Ishikawa (cell line): ENCODE measurements at regions not wholly inside any gene's neighbourhood (a gene's known extent, or its start where the extent isn't known, plus 50 kb on each side); places are given as distances from the start of the nearest gene placed in this dataset.

Experiments used
- CREB1 ChIP-seq: IDR thresholded peaks from 2 replicates; pipeline ENCODE4 v1.6.1; 2012; ENCODE audit warnings: low read depth
- EGR1 ChIP-seq: IDR thresholded peaks from 2 replicates; pipeline ENCODE4 v1.6.1; 2012
- FOXM1 ChIP-seq: IDR thresholded peaks from 2 replicates; pipeline ENCODE4 v1.6.1; 2012; ENCODE audit warnings: low read depth, borderline replicate concordance
- RAD21 ChIP-seq: IDR thresholded peaks from 2 replicates; pipeline ENCODE4 v1.6.1; 2012; ENCODE audit warnings: low read depth
- TAF1 ChIP-seq: IDR thresholded peaks from 2 replicates; pipeline ENCODE4 v1.6.1; 2012; ENCODE audit warnings: low read depth, mild to moderate bottlenecking
- YY1 ChIP-seq: IDR thresholded peaks from 2 replicates; pipeline ENCODE4 v1.6.1; 2012; ENCODE audit warnings: low read depth
- TF ChIP-seq, protein P1 (sequence below): IDR thresholded peaks from 2 replicates; pipeline ENCODE4 v1.6.1; 2012
- TF ChIP-seq, protein P2 (sequence below): IDR thresholded peaks from 2 replicates; pipeline ENCODE4 v1.6.1; 2012; ENCODE audit warnings: low read depth, mild to moderate bottlenecking
- TF ChIP-seq, protein P3 (sequence below): IDR thresholded peaks from 2 replicates; pipeline ENCODE4 v1.6.1; 2012

DNA sequence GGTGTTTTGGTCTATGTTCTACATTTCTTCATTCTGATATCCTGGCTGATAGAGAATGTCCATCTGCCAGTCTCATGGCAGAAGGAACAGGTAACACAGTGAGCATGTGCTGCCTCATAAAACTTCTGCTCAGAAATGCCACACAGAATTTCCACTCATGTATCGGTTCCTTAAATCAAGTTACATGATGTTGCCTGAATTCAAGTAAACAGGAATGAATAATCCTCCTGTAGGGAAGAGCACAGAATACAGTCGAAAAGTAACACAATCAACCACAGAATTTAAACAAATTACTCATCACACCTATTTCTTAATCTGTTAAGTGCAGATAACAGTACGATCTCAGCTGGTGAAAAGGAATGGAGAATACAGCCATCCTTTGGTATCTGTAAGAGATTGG, 74.7 kb downstream of the FAM217A start:
- TF ChIP-seq RAD21 (no peak), FOXM1 (no peak), CREB1 (no peak), YY1 (no peak), TAF1 (no peak), EGR1 (no peak)
- TF ChIP-seq, protein P1, sequence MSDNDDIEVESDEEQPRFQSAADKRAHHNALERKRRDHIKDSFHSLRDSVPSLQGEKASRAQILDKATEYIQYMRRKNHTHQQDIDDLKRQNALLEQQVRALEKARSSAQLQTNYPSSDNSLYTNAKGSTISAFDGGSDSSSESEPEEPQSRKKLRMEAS, result no peak
- TF ChIP-seq, protein P2, sequence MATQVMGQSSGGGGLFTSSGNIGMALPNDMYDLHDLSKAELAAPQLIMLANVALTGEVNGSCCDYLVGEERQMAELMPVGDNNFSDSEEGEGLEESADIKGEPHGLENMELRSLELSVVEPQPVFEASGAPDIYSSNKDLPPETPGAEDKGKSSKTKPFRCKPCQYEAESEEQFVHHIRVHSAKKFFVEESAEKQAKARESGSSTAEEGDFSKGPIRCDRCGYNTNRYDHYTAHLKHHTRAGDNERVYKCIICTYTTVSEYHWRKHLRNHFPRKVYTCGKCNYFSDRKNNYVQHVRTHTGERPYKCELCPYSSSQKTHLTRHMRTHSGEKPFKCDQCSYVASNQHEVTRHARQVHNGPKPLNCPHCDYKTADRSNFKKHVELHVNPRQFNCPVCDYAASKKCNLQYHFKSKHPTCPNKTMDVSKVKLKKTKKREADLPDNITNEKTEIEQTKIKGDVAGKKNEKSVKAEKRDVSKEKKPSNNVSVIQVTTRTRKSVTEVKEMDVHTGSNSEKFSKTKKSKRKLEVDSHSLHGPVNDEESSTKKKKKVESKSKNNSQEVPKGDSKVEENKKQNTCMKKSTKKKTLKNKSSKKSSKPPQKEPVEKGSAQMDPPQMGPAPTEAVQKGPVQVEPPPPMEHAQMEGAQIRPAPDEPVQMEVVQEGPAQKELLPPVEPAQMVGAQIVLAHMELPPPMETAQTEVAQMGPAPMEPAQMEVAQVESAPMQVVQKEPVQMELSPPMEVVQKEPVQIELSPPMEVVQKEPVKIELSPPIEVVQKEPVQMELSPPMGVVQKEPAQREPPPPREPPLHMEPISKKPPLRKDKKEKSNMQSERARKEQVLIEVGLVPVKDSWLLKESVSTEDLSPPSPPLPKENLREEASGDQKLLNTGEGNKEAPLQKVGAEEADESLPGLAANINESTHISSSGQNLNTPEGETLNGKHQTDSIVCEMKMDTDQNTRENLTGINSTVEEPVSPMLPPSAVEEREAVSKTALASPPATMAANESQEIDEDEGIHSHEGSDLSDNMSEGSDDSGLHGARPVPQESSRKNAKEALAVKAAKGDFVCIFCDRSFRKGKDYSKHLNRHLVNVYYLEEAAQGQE, result no peak
- TF ChIP-seq, protein P3, sequence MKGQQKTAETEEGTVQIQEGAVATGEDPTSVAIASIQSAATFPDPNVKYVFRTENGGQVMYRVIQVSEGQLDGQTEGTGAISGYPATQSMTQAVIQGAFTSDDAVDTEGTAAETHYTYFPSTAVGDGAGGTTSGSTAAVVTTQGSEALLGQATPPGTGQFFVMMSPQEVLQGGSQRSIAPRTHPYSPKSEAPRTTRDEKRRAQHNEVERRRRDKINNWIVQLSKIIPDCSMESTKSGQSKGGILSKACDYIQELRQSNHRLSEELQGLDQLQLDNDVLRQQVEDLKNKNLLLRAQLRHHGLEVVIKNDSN, result no peak
